ENCODE measurements at regions not wholly inside any gene's neighbourhood (a gene's known extent, or its start where the extent isn't known, plus 50 kb on each side); places are given as distances from the start of the nearest gene placed in this dataset.

DNA sequence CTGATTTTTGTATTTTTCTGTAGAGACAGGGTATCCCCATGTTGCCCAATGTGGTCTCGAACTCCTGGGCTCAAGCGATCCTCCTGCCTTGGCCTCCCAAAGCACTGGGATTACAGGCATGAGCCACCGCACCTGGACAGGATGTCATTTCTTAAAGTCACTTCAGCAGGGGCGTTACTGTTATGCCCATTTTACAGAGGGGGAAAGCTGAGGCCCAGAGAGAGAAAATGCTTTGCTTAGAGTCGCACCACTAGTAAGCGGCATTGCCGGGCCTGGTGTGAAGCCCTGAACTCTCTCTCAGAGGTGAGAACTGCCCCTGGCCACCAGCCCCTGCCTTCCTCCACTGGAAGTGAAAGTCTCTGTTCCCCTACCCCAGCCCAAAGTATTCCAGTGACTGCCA is 207.0 kb downstream of the PHETA1 start:
- no peaks in the 10 kb centered on the region for H3K36me3 ChIP-seq
- ATAC-seq (ENCODE audit: low FRiP score in 2 of 2), result no peak
- DNase-seq, result no peak
- no peak overlapping the region for H3K27ac ChIP-seq
- no peaks in the 10 kb centered on the region for H3K27me3 ChIP-seq
- WGBS, 2 donors, result 92 to 96% methylated on average over 7 of the region's 7 CpGs
- H3K4me3 ChIP-seq, result no peak overlapping the region
- TF ChIP-seq POLR2A (IDR thresholded peaks at IDR 0.05) (no peak), POLR2AphosphoS5 (IDR thresholded peaks at IDR 0.05) (no peak), EP300 (IDR thresholded peaks at IDR 0.05) (no peak)
- TF ChIP-seq, protein P1, sequence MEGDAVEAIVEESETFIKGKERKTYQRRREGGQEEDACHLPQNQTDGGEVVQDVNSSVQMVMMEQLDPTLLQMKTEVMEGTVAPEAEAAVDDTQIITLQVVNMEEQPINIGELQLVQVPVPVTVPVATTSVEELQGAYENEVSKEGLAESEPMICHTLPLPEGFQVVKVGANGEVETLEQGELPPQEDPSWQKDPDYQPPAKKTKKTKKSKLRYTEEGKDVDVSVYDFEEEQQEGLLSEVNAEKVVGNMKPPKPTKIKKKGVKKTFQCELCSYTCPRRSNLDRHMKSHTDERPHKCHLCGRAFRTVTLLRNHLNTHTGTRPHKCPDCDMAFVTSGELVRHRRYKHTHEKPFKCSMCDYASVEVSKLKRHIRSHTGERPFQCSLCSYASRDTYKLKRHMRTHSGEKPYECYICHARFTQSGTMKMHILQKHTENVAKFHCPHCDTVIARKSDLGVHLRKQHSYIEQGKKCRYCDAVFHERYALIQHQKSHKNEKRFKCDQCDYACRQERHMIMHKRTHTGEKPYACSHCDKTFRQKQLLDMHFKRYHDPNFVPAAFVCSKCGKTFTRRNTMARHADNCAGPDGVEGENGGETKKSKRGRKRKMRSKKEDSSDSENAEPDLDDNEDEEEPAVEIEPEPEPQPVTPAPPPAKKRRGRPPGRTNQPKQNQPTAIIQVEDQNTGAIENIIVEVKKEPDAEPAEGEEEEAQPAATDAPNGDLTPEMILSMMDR (IDR thresholded peaks at IDR 0.05), result no peak
- H3K9me3 ChIP-seq, result no peaks in the 10 kb centered on the region
- H3K4me1 ChIP-seq, result no peaks in the 10 kb centered on the region

DNA sequence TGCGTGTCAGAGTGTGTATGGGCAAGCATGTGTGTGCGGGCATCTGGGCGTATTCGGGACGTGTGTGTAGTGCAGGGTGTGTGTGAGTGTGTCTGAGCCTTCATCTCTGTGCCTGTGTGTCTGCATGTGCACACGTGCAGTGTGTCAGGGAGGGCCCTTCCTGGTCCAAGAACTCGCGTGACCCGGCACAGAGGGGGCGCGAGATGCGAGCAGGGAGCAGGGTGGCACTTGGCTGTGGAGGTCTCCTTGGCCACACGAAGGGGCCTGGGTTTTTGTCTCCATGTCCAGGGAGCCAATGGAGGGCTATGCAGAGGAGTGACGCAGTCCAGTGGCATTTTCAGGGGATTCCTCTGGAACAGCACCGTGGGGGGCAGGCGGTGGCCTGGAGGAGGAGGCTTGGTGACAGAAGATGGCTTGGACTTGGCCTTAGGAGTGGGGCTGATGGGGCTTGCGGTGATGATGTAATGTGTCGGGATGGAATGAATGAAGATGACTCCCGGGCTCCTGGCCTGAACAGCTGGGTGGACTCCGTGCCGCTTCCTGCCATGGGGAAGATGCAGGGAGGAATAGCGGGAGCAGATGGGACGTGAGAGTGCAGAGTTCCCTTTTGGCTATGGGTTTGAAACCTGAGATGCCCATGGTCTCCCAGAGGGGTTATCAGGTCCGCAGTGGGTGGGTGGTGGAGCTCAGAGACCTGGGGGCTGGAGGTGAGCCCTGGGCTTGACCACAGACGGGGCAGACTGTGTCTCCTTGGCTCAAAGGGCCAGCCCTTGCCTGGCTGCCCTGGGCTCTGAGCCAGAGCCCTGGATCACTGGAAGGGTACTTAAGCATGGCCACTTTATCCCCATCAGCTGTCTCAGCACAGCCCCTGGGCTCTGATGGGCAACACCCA is 208.3 kb downstream of the PHETA1 start:
- Histone ChIP-seq H3K36me3 (no peaks in the 10 kb centered on the region), H3K9me3 (no peaks in the 10 kb centered on the region), H3K4me1 (no peaks in the 10 kb centered on the region), H3K27ac (no peak overlapping the region), H3K27me3 (peaks cover 0 to under 1% (median 0%) of the 10 kb centered on the region in 4 donors), H3K4me3 (no peak overlapping the region)
- 71 to 74% methylated on average over 25 of the region's 25 CpGs for whole genome bisulfite sequencing, 2 donors
- ATAC-seq (ENCODE audit: low FRiP score in 2 of 2) (peak in 1 of 2 donors; percentile 29), DNase-seq (peak in 1 of 2 donors; percentile 62)
- TF ChIP-seq POLR2A (IDR thresholded peaks at IDR 0.05) (no peak), POLR2AphosphoS5 (IDR thresholded peaks at IDR 0.05) (no peak), EP300 (IDR thresholded peaks at IDR 0.05) (no peak)
- TF ChIP-seq, protein P1 (IDR thresholded peaks at IDR 0.05), result no peak

DNA sequence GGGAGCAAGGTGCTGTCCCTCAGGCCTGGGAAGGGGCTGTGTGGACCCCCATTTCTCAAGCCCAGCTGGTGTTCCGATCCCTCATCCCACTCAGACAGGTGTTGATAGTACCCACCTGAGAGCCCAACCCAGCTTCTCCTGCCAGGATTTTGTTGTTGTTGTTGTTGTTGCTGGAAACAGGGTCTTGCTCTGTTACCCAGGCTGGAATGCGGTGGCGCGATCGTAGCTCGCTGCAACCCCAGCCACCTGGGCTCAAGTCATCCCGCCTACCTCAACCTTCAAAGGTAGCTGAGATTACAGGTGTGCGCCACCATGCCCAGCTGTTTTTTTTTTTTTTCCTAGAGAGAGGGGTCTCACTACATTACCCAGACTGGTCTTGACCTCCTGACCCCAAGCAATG is 209.9 kb downstream of the PHETA1 start:
- Histone ChIP-seq H3K36me3 (no peaks in the 10 kb centered on the region), H3K9me3 (no peaks in the 10 kb centered on the region), H3K27ac (no peak overlapping the region), H3K27me3 (peaks cover 0 to 5% (median 0%) of the 10 kb centered on the region in 4 donors), H3K4me3 (no peak overlapping the region), H3K4me1 (no peaks in the 10 kb centered on the region)
- DNase-seq (no peak), ATAC-seq (ENCODE audit: low FRiP score in 2 of 2) (no peak)
- no peak for TF ChIP-seq POLR2AphosphoS5 (IDR thresholded peaks at IDR 0.05)
- no peak for TF ChIP-seq POLR2A (IDR thresholded peaks at IDR 0.05)
- TF ChIP-seq, protein P1 (IDR thresholded peaks at IDR 0.05), result no peak
- WGBS, 2 donors, result 90 to 94% methylated on average over 6 to 8 of the region's 8 CpGs

DNA sequence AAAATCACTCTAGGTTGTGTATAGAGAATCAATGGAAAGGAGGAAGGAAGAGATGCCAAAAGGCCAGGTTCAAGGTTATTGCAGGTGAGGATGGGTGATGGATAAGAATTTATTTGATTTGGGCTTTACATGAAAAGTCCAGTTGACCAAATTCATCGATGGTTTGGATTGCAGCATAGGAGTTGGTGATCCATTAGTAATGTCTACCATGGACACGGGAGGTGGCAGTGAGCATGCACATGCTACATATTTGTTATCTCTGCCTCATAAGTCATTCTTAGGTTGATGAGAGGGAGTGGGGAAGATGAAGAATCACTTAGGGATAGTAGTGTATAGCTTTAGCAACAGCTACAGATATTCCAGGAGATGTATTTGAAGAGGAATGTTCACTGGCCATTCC is 211.4 kb downstream of the PHETA1 start:
- Histone ChIP-seq H3K4me3 (no peak overlapping the region), H3K9me3 (no peaks in the 10 kb centered on the region), H3K27me3 (peaks cover 0 to 5% (median 0%) of the 10 kb centered on the region in 4 donors), H3K36me3 (no peaks in the 10 kb centered on the region), H3K27ac (no peak overlapping the region), H3K4me1 (no peaks in the 10 kb centered on the region)
- no peak for TF ChIP-seq POLR2A (IDR thresholded peaks at IDR 0.05)
- no peak for TF ChIP-seq EP300 (IDR thresholded peaks at IDR 0.05)
- TF ChIP-seq, protein P1 (IDR thresholded peaks at IDR 0.05), result no peak
- no peak for TF ChIP-seq POLR2AphosphoS5 (IDR thresholded peaks at IDR 0.05)
- WGBS, 2 donors, result 92 to 95% methylated on average over 2 of the region's 2 CpGs
- ATAC-seq (ENCODE audit: low FRiP score in 2 of 2), result no peak
- DNase-seq, result no peak

DNA sequence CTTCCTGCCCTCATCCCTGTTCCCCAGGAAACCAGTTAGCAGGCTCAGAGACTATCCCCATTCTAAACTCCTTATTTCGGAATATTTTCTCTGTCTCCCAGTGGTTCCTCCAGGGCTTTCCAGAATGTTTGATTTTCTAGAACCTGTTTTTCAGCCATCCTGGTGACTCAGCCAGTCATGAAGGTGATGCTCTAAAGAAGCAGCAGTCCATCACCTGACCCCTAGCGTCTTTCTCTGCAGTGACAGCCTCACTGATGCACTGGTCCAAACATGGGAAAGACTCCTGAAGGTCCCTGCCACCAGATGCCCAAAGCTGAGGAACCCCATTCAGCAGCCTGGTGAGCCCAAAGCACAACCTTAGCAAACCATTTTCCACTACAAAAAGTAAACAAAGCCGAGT is 212.6 kb downstream of the PHETA1 start:
- DNase-seq (no peak), ATAC-seq (ENCODE audit: low FRiP score in 2 of 2) (no peak)
- 60 to 83% methylated on average over 2 to 3 of the region's 3 CpGs for WGBS, 2 donors

More for the DNA sequence above, 212.6 kb downstream of the PHETA1 start:
- Histone ChIP-seq H3K27ac (no peak overlapping the region), H3K4me1 (no peaks in the 10 kb centered on the region), H3K36me3 (no peaks in the 10 kb centered on the region), H3K4me3 (no peak overlapping the region), H3K27me3 (peaks cover 0 to 5% (median 0%) of the 10 kb centered on the region in 4 donors), H3K9me3 (no peaks in the 10 kb centered on the region)
- TF ChIP-seq POLR2A (IDR thresholded peaks at IDR 0.05) (no peak), EP300 (IDR thresholded peaks at IDR 0.05) (no peak), POLR2AphosphoS5 (IDR thresholded peaks at IDR 0.05) (no peak)
- TF ChIP-seq, protein P1 (IDR thresholded peaks at IDR 0.05), result no peak
